ENCODE measurements at regions not wholly inside any gene's neighbourhood (a gene's known extent, or its start where the extent isn't known, plus 50 kb on each side); places are given as distances from the start of the nearest gene placed in this dataset.
"Not testable (repeated sequence)": the region's sequence is repeated elsewhere in the genome, so short reads cannot be mapped to it uniquely, and the experiment has no call there.

DNA sequence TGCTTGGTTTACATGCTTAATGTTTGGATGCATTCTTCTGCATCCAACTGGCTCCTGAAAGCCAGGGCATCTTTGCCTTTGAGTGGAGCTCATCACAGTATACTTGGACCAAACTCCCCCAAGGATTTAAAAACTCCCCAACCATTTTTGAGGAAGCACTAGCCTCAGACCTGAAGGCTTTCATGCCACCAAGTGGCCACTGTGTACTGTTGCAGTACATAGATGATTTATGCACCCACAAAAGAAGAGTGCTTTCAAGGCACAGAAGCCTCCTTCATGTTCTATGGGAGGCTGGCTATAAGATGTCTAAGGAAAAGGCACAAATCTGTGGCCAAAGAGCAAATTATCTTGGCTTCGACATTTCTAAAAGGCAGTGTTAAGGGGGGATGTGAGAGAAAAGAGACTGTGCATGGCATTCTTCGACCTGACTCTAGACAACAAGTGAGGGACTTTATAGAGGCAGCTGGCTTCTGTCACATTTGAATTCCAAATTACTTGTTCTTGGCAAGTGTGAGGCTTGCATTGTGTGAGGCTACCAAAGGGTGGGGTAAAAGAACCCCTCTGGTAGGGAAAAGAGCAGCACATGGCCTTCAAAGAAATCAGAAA is 224.2 kb upstream of the HSFY2 start:
- 79% methylated on average over 2 of the region's 2 CpGs for WGBS (ENCODE audit: insufficient coverage)
- DNase-seq (no peak), ATAC-seq (no peak)
- no peaks in the 10 kb centered on the region for H3K27me3 ChIP-seq (ENCODE audit: control insufficient read depth, insufficient read depth, low read length)
- intact Hi-C loops (cut with micrococcal nuclease): no loop called here
- H3K27ac ChIP-seq (ENCODE audit: low read length): no peak overlapping the region
- TF ChIP-seq, protein P1, sequence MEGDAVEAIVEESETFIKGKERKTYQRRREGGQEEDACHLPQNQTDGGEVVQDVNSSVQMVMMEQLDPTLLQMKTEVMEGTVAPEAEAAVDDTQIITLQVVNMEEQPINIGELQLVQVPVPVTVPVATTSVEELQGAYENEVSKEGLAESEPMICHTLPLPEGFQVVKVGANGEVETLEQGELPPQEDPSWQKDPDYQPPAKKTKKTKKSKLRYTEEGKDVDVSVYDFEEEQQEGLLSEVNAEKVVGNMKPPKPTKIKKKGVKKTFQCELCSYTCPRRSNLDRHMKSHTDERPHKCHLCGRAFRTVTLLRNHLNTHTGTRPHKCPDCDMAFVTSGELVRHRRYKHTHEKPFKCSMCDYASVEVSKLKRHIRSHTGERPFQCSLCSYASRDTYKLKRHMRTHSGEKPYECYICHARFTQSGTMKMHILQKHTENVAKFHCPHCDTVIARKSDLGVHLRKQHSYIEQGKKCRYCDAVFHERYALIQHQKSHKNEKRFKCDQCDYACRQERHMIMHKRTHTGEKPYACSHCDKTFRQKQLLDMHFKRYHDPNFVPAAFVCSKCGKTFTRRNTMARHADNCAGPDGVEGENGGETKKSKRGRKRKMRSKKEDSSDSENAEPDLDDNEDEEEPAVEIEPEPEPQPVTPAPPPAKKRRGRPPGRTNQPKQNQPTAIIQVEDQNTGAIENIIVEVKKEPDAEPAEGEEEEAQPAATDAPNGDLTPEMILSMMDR (IDR thresholded peaks at IDR 0.05): no peak
- no peak overlapping the region for H3K4me3 Mint-ChIP-seq
- no peaks in the 10 kb centered on the region for H3K27me3 Mint-ChIP-seq (ENCODE audit: low read depth in 2 of 2)
- H3K4me3 ChIP-seq (ENCODE audit: low read length): no peak overlapping the region
- H3K4me1 Mint-ChIP-seq: peaks cover 0 to 5% of the 10 kb centered on the region in 2 donors
- H3K9me3 ChIP-seq (ENCODE audit: control insufficient read depth, insufficient read depth, low read length): no peaks in the 10 kb centered on the region
- no peaks in the 10 kb centered on the region for H3K9me3 Mint-ChIP-seq
- no peaks in the 10 kb centered on the region for H3K36me3 ChIP-seq (ENCODE audit: control insufficient read depth, insufficient read depth, low read length)
- no peak overlapping the region for H3K27ac Mint-ChIP-seq
- no peaks in the 10 kb centered on the region for H3K4me1 ChIP-seq (ENCODE audit: control insufficient read depth, insufficient read depth, low read length)
- H3K36me3 Mint-ChIP-seq: no peaks in the 10 kb centered on the region

DNA sequence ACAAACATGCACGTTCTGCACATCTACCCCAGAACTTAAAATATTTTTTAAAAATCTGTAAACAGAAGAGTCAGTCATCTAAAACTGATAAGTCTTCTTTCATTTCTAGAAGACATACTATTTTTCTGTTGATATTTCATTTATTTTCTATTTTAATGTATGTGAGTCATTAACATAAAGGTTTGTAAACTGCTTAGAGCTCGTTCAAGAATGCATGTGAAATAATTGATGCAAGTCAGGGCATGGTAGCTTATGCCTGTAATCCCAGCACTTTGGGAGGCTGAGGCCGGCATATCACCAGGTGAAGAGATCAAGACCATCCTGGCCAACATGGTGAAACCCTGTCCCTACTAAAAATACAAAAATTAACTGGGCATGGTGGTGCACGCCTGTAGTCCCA is 219.9 kb upstream of the HSFY2 start:
- Histone ChIP-seq H3K36me3 (ENCODE audit: control insufficient read depth, insufficient read depth, low read length) (no peaks in the 10 kb centered on the region), H3K4me1 (ENCODE audit: control insufficient read depth, insufficient read depth, low read length) (no peaks in the 10 kb centered on the region), H3K4me3 (ENCODE audit: low read length) (no peak overlapping the region), H3K27me3 (ENCODE audit: control insufficient read depth, insufficient read depth, low read length) (no peaks in the 10 kb centered on the region), H3K9me3 (ENCODE audit: control insufficient read depth, insufficient read depth, low read length) (no peaks in the 10 kb centered on the region), H3K27ac (ENCODE audit: low read length) (no peak overlapping the region)
- Mint-ChIP-seq H3K9me3 (no peaks in the 10 kb centered on the region), H3K27me3 (ENCODE audit: low read depth in 2 of 2) (no peaks in the 10 kb centered on the region), H3K36me3 (no peaks in the 10 kb centered on the region), H3K4me1 (peaks cover 0 to 5% of the 10 kb centered on the region in 2 donors), H3K27ac (no peak overlapping the region), H3K4me3 (no peak overlapping the region)
- TF ChIP-seq, protein P1 (IDR thresholded peaks at IDR 0.05): no peak
- DNase-seq (no peak), ATAC-seq (no peak)
- intact Hi-C loops (cut with micrococcal nuclease): no loop called here
- 100% methylated on average over 1 of the region's 4 CpGs for WGBS (ENCODE audit: insufficient coverage)

DNA sequence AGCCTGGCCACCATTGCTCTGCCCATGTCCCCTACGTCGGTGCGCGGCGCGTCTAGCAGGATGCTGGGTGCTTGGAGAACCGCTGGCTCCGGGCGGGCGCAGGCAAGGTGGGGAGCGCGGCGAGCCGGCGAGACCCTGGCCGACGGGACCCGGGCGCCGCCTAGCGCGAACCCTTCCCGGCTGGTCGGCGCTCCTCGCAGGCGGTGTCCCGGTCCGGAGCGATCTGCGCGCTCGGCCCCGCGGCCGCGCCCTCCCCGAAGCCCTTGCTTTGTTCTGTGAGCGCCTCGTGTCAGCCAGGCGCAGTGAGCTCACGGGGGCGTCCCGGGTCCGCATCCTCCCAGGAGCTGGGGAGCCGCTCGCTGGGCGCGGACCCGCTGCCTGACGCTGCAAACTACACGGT is 219.1 kb upstream of the HSFY2 start:
- H3K36me3 ChIP-seq (ENCODE audit: control insufficient read depth, insufficient read depth, low read length); H3K36me3 Mint-ChIP-seq; H3K9me3 ChIP-seq (ENCODE audit: control insufficient read depth, insufficient read depth, low read length); H3K4me1 ChIP-seq (ENCODE audit: control insufficient read depth, insufficient read depth, low read length); H3K27ac Mint-ChIP-seq; H3K4me3 Mint-ChIP-seq; H3K4me3 ChIP-seq (ENCODE audit: low read length); H3K9me3 Mint-ChIP-seq; H3K27me3 Mint-ChIP-seq (ENCODE audit: low read depth in 2 of 2); intact Hi-C loops (cut with micrococcal nuclease); H3K27me3 ChIP-seq (ENCODE audit: control insufficient read depth, insufficient read depth, low read length); DNase-seq; H3K27ac ChIP-seq (ENCODE audit: low read length); ATAC-seq; H3K4me1 Mint-ChIP-seq: not testable (repeated sequence)
- WGBS (ENCODE audit: insufficient coverage): 77% methylated on average over 45 of the region's 52 CpGs

DNA sequence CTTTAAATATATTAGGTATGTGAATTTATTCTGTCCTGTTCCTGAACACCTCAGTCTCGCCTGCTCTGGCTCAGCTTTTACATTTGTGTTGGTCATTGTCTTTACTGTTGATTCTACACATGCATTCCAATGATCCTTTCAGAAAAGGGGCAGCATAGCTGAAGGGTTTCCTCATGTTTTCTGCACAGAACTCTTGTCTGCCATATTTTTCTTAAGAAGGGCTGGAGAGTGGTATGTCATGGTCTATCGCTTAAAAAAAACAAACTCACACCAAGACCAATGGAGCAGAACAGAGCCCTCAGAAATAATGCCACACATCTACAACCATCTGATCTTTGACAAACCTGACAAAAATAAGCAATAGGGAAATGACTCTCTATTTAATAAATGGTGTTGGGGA is 215.8 kb upstream of the HSFY2 start:
- H3K27me3 Mint-ChIP-seq (ENCODE audit: low read depth in 2 of 2): no peaks in the 10 kb centered on the region
- no CpG with 5 or more reads among the region's 2 CpGs for whole genome bisulfite sequencing (ENCODE audit: insufficient coverage)
- intact Hi-C loops (cut with micrococcal nuclease): no loop called here

More for the DNA sequence above, 215.8 kb upstream of the HSFY2 start:
- Histone ChIP-seq H3K4me1 (ENCODE audit: control insufficient read depth, insufficient read depth, low read length) (no peaks in the 10 kb centered on the region), H3K9me3 (ENCODE audit: control insufficient read depth, insufficient read depth, low read length) (no peaks in the 10 kb centered on the region), H3K4me3 (ENCODE audit: low read length) (no peak overlapping the region), H3K36me3 (ENCODE audit: control insufficient read depth, insufficient read depth, low read length) (no peaks in the 10 kb centered on the region), H3K27ac (ENCODE audit: low read length) (no peak overlapping the region), H3K27me3 (ENCODE audit: control insufficient read depth, insufficient read depth, low read length) (no peaks in the 10 kb centered on the region)
- no peaks in the 10 kb centered on the region for H3K36me3 Mint-ChIP-seq
- TF ChIP-seq, protein P1 (IDR thresholded peaks at IDR 0.05): no peak
- H3K4me1 Mint-ChIP-seq: no peaks in the 10 kb centered on the region
- H3K9me3 Mint-ChIP-seq: no peaks in the 10 kb centered on the region
- H3K4me3 Mint-ChIP-seq: no peak overlapping the region
- ATAC-seq: no peak
- no peak overlapping the region for H3K27ac Mint-ChIP-seq
- no peak for DNase-seq
